ENCODE measurements at regions not wholly inside any gene's neighbourhood (a gene's known extent, or its start where the extent isn't known, plus 50 kb on each side); places are given as distances from the start of the nearest gene placed in this dataset.

DNA sequence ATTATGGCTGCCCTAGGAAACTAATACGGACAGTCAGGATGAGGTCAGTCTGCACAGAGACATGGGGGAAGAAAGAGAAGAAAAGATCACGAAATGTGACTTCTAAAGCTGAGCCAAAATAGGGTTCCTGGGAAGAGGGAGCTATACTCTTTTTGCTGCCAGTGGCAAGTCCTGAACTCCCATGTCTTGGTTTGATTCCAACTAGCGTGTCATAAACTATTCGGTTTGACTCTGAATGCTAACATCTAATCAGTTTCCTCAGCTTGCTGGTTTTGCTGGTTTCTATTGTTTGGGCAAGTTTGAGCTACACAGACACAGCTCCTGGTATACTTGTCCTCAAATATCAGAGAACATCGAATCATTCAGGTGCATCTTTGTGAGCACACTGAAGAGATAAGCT, 80.5 kb upstream of the CYP1B1 start:
- TF ChIP-seq RAD21 (conservative IDR thresholded peaks at IDR 0.05) (no peak), EP300 (conservative IDR thresholded peaks at IDR 0.05; ENCODE audit: poor library complexity, severe bottlenecking) (no peak), POLR2AphosphoS5 (IDR thresholded peaks at IDR 0.05) (no peak), CTCF (IDR thresholded peaks at IDR 0.05; ENCODE audit: poor library complexity, severe bottlenecking) (no peak)
